HS-5 (cell line): ENCODE measurements at regions not wholly inside any gene's neighbourhood (a gene's known extent, or its start where the extent isn't known, plus 50 kb on each side); places are given as distances from the start of the nearest gene placed in this dataset.
A peak's percentile ranks its signal among the peaks of the same experiment; 100 is the strongest.
"Not testable (repeated sequence)": the region's sequence is repeated elsewhere in the genome, so short reads cannot be mapped to it uniquely, and the experiment has no call there.

Experiments used
- DNase-seq: peaks from one replicate; pipeline ENCODE4 v3.0.0-alpha.2; 2012; ENCODE audit warnings: low read depth

DNA sequence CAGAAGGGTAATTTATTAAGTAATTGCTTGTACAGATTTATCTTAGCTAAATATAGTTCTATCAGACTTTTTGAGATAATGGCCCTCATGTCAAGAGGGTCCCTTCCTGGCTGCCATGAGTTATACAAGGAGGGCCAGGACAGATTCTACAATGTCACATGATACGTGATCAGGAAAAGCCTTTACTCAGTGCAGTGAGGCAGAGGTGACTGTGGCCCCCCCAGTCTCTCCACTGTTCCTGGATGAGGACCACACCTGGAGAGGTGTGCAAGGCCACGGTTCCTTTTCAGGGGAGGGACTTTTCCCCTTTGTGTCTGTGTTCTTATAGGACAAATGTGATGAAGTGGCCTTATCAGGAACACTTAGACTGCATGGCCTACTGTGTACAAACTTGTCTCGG is 54.3 kb upstream of the LRCH1 start:
- DNase-seq, result no peak

GRCh38 chr13:46496086-46496485 is 56.9 kb upstream of the LRCH1 start:
- DNase-seq, result no peak

- DNase-seq, result no peak
These were observed 57.3 kb upstream of the LRCH1 start for GRCh38 chr13:46495651-46496050.

DNA sequence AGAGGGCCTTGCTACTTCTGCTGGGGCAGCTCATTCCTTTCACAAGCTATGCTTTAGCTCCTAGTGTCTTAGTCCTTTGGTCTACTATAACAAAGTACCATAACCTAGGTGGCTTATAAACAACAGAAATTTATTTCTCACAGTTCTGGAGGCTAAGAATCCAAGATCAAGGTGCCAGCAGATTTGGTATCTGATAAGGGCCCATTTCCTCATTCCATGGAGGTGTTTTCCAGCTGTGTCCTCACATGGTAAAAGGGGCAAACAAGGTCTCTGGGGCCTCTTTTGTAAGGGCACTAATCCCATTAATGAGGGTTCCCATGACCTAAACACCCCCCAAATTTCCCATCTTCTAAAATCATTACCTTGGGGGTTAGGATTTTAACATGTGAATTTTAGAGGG is 57.9 kb upstream of the LRCH1 start:
- no peak for DNase-seq

GRCh38 chr13:46492946-46493345 is 60.0 kb upstream of the LRCH1 start:
- no peak for DNase-seq

- DNase-seq, result no peak
These were observed 61.3 kb upstream of the LRCH1 start for GRCh38 chr13:46491641-46492040.

DNA sequence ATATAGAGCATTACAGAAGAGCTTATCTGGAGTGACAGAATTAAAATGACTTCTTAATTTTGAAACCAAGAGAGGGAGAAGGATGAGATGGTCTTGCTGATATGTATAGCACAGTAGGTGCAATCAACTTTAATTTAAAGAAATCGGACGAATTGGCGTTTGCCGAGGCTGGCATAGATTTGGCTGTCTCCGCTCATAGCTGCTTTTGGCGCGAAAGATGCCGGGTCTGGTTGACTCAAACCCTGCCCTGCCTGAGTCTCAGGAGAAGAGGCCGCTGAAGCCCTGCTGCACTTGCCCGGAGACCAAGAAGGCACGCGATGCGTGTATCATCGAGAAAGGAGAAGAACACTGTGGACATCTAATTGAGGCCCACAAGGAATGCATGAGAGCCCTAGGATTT is 62.3 kb upstream of the LRCH1 start:
- not testable (repeated sequence) for DNase-seq

DNA sequence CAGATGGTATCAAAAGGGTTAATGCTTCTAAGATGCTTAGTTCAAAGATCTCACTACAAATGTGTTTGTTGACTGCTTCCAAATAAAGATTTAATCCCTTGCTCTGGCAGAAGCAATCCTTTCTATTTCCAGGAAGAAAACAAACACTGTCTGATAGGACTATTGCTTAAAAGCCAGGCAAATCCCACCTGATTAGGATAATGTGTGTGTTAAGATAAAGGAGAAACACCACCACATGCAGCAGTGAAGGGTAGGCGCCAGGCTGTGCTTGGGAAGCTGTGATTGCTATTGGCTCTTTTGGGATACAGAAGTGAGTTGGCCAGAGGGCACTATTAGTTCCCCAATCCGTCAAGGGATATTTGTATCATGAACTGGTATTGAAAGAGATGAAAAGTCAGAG is 62.8 kb upstream of the LRCH1 start:
- no peak for DNase-seq

DNA sequence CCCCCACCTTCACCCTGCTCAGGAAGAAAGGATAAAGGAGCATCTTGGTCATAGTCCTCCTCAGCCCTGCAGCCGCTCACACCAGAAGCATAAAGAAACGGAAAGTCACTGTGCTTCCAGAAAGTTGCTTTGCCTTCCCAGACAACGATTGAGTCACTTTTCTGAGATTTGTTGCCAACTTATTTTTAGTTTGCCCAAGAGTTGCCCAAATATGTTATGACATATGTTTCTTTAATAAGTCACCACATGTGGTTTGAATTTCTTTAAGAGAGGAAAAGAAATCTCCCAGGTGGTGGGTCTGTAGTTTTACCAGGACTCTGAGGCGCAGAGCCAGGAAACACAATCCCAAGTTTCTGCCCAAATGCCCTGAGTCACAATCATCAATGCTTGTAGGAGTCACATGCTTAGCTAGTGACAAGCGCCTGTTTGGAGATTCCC is 63.4 kb upstream of the LRCH1 start:
- peak; percentile 78 for DNase-seq

DNA sequence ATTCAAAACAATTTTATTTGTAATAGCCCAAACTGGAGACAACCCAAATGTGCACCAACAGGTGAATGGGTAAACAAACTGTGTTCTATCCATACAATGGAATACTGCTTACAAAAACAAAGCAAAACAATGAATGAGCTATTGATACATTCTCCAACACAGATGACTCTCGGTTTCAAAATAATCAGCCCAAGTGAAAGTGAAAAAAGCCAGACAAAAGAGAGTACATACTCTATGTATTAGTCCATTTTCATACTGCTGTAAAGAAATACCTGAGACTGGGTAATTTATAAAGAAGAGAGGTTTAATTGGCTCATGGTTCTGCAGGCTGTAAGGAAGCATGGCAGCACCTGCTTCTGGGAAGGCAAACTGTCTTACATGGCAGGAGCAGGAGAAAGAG is 65.2 kb upstream of the LRCH1 start:
- DNase-seq, result no peak

- DNase-seq, result no peak
These were observed 66.7 kb upstream of the LRCH1 start for GRCh38 chr13:46486270-46486669.

GRCh38 chr13:46484561-46484960 is 68.4 kb upstream of the LRCH1 start:
- no peak for DNase-seq

- no peak for DNase-seq
These were observed 71.8 kb upstream of the LRCH1 start for GRCh38 chr13:46481166-46481565.

GRCh38 chr13:46480131-46480530 is 72.8 kb upstream of the LRCH1 start:
- no peak for DNase-seq

DNA sequence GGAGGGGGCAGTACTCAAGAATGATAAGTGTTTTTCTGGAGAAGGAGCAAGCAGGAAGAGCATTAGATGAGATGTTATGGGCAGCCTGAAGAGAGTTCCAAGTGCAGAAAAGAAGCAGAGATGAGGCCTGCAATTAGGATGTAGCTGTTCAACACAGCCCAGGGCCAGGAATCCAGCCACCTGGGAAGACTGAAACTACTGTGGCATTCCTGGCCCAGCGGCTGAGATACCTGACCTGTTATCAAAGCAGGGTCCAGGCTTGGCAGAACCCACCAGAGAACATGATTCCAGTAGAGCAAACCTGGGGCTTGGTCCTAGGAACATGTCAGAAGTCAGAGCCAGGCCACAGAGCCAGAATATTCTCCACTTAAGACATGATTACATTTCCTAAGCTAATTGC is 73.3 kb upstream of the LRCH1 start:
- no peak for DNase-seq

DNA sequence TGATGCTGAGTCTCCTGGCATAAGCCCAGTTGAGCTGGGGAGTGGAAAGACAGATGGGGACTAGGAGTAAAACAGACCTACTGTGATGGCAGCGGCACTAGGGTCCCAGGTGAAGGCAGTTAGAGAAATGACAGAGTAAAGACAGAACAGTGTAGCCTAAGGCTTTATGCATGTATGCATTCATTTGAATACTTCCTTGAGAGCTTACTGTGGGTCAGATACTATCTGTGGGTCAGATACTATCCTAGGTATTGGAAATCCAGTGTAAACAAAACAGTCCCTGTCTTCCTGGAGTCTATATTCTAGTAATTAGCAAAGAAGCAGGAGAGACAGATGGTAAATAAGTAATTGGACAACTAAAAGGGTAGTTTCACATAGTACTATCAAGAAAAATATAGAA is 73.7 kb upstream of the LRCH1 start:
- DNase-seq, result no peak

GRCh38 chr13:46478651-46479050 is 74.3 kb upstream of the LRCH1 start:
- no peak for DNase-seq

DNA sequence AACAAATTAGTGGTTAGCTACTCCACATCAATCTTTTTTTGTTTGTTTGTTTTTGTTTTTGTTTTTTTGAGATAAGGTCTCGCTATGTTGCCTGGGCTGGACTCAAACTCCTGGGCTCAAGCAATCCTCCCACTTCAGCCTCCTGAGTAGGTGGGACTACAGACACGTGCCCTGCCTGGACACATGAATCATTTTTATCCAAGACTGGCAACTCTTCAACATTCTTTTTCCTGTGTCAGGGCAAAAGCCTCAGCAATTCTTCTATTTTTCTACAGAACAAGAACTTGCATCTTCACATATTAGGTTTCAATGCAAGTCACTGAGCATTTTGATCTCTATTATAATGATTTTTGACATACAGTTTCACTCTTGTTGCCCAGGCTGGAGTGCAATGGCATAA is 76.8 kb upstream of the LRCH1 start:
- no peak for DNase-seq

GRCh38 chr13:46475541-46475991 is 77.4 kb upstream of the LRCH1 start:
- no peak for DNase-seq

GRCh38 chr13:46473806-46474205 is 79.2 kb upstream of the LRCH1 start:
- DNase-seq, result no peak

- no peak for DNase-seq
These were observed 80.6 kb upstream of the LRCH1 start for GRCh38 chr13:46472384-46472783.

DNA sequence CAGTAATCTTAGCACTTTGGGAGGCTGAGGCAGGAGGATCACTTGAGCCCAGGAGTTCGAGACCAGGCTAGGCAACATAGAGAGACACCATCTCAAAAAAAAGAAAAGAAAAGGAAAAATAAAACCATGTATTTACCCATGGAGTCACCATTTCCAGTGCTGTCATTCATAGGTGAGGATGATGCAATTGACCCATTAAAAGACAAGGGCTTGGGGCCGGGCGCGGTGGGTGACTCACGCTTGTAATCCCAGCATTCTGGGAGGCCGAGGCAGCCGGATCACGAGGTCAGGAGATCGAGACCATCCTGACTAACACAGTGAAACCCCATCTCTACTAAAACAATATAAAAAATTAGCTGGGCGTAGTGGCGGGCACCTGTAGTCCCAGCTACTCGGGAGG is 82.6 kb upstream of the RUBCNL start:
- DNase-seq, result not testable (repeated sequence)

DNA sequence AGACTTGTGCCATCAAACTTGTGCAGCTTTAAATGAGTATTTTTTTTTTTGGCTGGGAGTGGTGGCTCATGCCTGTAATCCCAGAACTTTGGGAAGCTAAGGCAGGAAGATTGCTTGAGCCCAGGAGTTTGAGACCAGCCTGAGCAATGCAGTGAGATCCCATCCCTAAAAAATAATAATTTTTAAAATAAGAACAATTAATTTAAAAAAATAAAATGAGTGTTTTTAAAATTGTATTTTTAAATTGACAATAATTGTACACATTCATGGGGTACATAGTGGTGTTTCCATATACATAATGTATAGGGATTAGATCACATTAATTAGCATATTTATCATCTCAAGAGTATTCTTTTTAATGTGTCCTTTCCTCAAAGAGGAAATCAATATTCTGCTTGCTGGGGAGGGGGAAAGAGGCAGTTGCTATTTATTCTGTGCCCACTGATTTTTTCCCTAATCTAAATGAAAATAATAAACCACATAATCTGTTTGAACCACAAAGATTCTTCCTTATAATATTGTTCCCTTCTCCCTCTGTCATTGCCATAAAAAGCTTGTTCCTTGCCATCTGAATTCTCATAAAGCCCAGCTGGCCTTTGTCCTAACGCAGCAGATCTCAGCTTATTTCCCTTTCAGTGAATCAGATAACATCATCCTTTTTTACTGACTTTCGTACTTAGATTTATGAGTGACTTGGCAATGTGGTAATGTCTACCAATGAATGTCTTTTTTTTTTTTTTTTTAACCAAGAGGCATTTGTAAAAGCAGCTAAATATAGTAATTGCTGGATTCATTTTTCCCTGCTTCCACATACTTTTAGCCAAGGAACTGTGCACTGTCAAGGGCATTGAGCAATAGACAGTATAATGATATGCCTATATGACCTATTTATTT is 81.8 kb upstream of the RUBCNL start:
- no peak for DNase-seq

DNA sequence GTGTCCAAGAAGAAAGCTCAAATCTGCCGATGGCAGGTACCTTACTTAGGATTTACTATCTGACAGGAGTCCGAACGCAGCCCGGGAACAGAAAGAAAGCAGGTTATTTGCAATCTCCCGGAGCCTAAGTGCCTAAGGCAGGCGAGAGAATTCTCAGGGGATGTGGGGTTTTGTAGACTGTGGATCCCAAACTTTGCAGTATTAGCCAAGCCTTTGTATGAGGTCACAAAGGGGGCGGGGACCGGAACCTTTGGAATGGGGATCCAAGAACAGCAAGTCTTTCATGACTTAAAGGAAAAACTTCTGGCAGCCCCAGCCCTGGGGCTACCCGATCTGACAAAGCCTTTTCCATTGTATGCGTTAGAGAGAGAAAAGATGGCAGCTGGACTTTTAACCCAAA is 80.6 kb upstream of the RUBCNL start:
- DNase-seq, result not testable (repeated sequence)
